GM19397 (cell line): ENCODE measurements at regions not wholly inside any gene's neighbourhood (a gene's known extent, or its start where the extent isn't known, plus 50 kb on each side); places are given as distances from the start of the nearest gene placed in this dataset.
A peak's percentile ranks its signal among the peaks of the same experiment; 100 is the strongest.

ENCODE experiments used
- ATAC-seq: cut with Tn5 transposase; IDR thresholded peaks from one replicate; pipeline ENCODE4 v1.9.1; 2021; ENCODE audit warnings: mild to moderate bottlenecking, moderate library complexity; ENCODE audit not compliant: unreplicated experiment

DNA sequence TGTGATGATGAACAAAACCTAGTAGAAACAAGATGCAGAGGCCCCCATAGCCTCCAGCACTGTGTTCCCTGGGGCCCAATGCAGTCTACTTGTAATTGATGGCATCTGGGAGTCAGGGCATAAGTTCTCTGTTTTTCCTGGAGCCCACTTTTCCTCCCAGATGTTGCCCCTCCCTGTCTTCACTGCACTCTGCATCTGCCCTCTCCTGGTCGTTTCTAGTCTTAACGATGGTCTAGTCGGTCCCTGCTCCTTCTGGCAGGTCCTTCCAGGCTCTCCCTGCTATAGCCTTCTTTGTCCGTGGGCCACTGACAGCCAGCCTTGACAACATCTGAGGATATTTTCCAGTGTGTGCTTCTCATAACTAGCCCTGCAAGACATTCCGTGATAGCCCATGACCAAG, 208.3 kb downstream of the GXYLT1 start:
- ATAC-seq: no peak

DNA sequence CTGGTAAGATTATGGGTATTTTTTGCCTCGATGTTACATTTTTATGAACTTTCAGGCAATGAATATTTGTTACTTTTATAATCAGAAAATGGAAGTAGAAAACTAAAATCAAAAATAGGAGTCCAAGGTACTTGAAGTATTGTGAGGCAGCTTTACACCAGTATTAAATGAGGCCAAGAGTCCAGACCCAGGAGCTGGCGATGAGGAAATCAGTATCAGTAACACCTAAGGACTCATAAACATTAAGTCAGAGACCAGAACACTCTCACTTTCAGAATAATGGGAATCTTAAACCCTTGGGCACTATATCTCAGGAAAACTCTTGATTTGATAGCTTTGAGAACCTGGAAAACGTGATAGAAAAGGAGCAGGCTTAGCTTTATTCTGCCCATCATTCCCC, 208.8 kb downstream of the GXYLT1 start:
- ATAC-seq: no peak

DNA sequence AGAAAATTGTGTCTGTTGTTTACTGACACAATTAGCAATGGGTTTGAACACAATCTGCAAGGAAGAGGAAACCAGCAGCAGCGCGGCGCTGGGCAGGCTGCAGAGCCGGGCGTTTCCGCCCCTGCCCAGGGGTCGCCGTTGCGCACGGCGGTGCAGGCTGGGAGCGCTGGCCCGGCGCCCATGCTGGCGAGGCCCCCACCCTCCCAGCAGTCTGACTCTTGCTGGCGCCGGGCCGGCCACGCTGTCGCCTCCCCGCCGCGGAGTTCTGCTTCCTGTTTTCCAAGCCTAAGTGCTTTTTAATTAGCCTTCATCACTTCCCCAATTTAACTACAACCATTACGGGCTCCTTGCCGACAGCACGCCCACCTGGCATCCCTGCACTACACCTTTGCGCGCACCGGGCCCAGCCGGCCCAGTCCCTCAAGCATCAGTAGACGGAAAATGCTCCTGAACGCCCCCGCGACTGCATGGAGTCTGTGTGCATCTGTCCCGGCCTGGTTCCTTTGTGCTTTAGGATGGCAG, 212.1 kb downstream of the GXYLT1 start:
- peak; percentile 56 for ATAC-seq

DNA sequence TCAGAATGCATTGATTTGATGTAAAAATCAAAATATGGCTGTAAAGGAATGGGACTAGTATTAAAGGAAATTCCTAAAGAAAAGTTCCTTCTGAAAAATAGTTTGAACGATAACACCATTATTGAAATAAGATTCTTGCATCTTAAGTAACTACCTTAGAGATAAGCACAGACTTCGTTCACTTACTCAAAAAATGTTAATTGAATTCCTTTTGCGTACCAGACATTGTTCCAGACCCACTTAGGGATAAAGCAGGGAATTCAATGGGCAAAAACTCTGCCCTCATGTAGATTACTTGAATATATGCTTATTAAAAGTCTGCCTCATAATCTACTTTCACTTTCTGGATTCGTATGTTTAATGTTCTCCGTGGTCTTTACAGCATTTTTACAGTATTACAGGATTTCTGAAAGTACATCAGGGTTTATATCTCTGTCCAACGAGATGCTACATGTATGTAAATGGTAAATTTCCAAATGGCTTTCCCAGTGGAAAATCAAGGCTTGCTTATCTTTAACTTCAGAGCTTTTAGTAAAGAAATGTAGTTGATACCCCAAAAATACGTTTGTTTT, 213.7 kb downstream of the GXYLT1 start:
- no peak for ATAC-seq

DNA sequence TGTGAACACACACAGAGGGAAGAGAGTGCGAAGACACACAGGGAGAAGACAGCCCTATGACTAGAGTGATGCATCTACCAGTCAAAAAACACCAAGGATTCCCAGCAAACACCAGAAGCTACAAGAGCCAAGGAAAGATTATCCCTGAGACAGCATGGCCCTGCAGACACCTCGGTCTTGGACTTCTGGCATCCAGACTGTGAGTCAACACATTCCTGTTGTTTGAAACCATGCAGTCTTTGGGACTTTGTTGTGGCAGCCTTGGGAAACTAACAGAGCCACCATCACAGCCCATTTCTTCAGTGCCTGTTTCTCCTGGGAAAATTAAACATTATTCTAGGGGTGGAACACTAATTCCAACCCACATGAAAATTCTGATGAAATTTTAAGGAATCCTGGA, 220.6 kb downstream of the GXYLT1 start:
- ATAC-seq: no peak

DNA sequence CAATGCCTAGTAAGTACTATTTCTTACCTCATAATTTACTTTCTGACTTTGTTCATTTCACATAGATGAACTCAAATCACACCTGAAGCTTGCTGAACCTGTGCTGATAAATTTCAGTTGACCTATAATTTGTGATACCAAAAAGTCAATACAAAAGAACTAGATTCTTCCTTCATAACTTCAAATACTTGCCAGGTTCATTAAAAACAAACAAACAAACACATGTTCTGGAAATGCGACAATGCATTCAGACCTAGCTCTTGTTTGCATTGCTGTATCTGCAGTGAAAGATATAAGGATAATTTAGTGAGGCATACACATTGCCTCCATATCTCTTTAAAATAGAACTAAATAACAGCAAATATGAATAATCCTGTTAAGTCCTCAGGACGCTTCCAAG, 221.3 kb downstream of the GXYLT1 start:
- no peak for ATAC-seq

DNA sequence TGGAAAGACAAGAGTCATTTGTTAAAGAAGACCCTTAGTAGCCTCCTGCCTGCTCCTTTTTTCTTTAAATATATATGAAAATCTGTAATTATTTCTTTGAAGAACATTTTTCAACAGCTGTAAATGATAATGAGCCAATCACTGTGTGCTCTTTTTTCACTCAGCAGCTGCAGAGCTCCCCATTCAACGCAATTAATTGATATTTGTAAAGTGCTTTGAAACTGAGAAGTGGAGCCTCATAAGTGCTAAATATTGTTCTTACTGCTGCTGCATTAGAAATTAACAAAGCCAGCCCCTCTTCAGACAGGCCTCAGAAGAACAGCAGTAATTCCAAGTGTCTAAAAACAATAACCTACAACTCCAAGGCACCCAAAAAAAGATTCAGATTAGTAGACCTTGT, 224.3 kb downstream of the GXYLT1 start:
- ATAC-seq: no peak

DNA sequence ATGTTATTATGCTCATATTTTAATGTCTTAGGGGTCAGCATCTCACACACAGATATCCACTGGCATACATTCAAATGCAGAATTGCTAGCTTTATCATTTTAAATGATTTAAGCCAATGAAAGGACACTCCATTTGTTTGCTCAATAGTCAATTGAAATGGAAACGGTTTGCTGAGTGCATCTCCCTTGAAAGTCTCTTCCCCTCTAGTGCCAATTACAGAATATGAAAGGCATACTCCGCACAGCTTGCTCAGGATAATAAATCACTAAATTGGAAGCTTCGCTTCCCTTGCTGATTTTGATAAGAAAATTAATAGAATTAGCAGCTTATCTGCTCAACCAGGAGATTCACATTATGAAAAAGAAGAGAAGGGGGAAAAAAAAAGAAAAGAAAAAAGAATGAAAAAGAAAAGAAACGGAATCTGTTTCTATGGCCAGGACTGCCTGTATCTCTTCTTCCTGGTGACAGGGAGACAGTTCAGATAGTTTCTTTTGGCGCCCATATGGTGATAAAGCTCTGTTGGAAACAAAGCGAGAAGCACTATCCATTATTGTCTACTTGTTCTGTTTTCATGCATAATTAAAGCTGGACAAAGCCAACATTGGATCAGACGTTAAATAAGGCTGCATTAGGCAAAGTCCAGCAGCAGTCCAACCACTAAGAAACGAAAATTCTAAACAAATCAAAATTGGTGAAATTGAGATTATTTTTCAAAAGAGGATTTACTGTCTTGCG, 225.0 kb downstream of the GXYLT1 start:
- no peak for ATAC-seq

DNA sequence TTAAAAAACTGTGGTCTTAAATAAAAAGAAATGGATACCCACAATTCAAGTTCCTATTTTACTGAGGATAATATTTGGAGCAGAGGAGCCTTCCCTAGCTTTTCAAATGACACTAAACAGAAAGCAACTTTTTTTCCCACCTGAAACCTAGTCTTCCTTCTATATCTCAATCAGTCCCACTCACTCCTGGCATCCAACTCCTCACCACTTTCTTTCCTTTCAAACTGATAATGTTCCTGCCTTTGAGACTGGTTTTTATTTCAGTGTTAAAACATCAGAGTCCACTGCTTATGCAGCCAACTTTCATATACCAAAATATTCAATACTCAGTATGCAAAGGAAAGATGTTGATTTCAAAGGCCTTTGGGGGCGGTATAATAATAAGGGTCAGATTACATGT, 225.6 kb downstream of the GXYLT1 start:
- no peak for ATAC-seq

DNA sequence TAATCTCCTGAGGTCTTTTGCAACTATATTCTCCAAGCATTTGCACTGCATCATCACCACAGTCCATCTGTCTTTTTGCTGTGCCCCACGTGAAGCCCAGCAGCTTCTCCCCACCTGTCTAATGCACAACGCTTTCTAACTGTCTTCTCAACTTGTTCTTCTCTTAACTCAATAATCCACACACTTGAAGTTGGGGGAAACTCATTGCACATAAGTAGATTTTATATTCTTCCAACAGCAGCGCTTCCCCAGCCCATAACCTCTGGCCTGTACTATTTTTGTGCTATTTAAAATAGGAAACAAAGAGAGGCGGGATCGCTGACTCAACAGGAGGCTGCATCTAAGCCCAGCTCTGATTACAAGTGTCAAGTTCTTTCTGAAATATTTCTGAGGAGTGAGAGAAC, 226.7 kb downstream of the GXYLT1 start:
- no peak for ATAC-seq

DNA sequence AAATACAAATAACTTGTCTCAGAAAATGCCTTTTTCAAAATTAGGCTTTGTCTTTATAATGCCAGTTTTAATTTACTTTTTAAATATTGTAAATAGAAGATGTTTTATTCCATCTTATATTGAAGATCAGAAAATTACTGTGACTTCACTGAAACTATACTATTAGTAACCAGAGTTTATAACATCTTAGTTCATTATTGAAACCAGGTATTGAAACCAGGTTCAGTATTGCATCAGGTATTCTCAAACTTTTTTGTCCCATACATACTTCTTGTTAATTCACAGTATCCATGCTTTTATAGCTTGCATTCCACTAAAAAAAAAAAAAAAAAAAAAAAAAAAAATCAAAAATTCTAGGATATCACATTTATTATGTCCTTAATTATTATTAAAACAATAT, 227.5 kb downstream of the GXYLT1 start:
- no peak for ATAC-seq

DNA sequence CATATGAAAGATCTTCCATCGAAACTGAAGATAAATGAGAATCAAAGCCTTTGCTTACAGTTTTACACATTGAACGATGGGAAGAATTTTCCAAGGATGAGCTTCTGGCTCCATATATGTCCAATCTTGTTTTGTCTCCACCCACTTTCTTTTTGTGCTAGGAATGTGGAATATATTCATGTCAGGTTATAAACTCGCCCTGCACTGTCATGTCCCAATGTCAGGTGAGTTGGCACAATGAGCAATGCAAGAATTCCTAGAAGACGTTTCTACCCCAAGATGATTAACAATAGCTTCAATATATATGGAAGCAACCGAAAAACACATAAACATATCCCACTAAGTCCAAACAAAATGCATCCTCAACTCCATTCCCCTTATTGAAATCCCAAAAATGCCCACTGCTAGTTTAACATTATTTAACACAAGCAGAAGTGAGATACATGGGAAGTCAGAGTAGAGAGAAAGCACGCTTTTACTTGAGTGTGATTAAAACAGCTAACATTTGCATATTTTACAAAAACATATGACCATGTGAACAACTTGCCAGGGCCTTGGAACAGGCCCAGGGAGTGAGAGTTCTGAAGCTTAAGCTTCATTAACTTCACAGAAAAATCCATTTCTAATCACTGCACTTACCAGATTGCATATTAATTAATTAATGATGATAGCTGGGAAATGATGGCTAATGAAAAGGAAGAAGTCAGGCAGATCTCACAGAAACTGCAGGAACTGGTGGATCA, 233.9 kb downstream of the GXYLT1 start:
- ATAC-seq: no peak

DNA sequence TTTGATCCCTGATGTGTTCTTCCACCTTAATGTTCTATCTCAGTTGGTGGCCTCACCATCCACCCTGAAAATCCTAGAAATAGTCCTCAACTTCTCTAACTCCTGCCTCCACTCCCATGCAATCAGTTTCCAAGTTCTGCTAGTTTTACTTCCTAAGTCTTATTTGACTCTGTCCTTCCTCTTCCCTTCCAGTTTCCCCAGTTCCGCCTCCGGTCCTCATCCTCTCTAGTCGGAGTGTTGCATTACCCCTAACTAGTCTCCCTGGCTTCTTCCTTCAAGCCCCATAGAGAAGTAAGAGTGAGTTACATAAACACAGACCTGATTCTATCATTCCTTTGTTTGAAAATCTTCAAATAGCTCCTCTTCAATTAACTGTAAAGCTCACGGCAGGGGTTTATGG, 236.5 kb downstream of the GXYLT1 start:
- no peak for ATAC-seq

DNA sequence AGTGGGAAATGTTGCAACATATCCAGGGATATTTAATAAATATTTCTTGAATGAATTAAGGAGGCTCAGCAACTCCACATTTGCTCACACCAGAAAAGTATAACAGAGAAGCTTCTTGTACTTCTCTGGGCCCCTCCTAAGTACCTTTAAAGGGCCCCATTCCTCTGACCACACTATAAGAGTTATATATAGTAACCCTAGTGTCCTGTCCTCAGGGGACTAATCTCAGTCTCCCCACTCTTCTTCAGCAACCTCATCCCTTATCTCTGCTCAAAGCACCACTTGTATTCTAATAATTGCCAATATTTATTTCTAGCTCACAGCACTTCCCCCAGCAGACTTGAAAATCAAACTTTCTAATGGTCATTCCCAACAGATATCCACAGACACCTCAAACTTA, 237.1 kb downstream of the GXYLT1 start:
- ATAC-seq: no peak

DNA sequence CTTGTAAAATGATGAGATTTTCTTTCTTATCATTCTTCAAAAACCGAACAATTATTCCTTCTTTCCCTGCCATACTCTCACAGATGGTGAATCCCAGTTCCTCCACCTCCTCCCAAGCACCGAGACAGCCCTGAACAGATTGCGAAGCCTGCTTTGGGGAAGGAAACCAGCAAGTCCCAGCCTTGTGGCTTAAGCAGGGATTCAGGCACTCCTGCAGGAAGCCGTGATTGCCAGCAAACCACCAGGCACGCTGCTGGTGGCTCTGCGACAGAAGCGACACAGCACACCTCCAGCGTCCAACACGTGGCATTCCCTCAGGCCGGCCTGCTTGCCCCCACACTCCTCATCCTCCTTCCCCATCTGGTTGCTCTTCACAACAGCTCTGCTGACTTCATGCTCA, 237.7 kb downstream of the GXYLT1 start:
- ATAC-seq: no peak

DNA sequence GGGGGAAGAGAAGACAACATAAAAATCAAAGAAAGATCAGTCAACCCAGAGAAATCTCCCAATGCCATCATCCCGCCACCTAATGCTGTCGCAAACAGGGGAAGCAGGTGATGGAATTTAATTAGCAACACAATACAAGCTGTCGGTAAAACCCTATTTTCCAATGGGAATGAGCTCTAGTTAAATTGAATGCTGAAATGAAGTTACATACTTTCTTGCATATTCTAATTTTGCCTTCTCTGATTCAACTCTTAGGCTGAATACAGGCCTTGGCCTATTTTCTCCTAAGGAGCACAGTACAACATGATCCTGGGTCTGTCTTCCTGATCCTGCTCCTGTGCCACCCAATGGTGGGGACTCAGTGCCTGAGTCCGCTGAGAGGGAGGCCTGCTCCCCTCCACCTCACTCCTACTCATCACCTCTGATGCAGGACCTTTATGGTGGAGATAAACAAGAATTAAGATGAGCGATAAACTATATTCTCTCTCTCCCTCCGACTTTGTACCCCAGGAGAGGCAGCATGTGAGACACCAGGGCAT, 238.8 kb downstream of the GXYLT1 start:
- no peak for ATAC-seq

DNA sequence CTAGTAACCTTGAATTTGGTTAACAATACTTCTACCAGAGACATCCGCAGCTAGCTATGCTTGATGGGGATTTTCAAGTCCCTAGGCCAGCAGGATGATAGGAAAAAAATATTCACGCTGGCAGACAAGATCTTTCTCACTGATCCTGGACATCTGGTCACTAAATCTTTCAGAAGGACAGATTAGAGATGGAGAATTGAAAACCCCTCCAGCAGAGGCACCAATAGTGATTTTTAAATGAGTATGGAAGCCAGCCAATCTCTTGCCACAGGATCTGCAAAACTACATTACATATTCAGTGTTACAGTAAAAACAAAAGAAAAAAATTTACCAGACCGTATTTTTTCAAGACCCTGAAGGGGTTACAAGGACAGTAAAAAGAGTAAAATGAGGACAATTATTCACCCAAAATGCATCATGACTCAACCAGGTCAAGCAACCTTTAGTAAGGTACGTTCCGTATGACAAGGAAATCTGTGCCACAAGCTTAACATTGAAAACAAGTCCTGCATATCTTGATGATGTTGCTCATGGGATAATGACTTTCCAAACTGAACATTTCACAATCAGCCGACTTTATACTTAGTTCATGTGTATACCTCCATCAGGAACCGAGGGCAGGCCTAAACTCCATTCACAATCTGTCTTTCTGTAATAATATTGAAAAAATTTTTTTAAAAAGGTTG, 239.5 kb downstream of the GXYLT1 start:
- ATAC-seq: no peak

DNA sequence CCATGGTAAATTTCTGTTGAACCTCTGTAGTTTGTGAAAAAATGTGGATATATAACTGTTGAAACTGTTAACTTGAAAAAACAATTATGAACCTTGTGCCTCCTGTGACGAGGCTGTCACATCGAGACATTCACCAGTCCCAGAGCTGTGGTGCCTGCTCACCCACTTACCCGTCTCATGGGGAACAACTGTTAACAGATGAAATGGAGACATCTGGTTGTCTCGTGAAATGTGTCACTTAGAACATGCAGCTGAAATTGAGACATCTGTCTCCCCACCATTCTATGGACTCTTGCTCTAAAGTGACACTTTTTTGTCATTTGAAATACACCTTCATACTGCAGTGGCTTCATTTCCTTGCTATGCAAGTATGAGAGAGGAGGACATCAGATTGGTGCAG, 240.6 kb downstream of the GXYLT1 start:
- no peak for ATAC-seq

DNA sequence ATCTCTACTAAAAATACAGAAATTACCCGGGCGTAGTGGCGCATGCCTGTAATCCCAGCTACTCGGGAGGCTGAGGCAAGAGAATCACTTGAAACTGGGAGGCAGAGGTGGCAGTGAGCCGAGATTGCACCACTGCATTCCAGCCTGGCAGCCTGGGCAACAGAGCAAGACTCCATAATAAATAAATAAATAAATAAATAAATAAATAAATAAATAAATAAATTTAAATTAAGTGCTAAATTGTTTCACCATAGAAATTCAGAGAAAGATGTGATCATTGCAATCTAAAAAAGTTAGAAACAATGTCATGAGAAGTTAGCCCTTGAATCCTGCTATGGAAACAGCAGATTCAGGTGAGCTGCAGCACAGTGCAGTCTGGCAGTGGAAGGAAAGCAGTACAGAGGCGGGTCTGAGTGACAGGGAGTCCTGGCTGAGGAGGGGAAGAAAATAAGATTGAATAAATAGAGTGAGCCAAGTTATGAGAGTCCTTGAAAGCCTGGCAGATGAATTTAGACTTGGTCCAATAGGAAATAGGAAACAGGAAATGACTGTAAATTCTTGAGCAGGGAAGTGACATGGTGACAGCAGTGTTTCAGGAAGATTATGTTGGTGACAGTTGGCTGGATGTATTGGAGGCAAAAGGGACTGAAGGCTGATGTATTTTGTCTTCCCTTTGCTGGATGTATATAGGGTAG, 241.5 kb downstream of the GXYLT1 start:
- no peak for ATAC-seq

DNA sequence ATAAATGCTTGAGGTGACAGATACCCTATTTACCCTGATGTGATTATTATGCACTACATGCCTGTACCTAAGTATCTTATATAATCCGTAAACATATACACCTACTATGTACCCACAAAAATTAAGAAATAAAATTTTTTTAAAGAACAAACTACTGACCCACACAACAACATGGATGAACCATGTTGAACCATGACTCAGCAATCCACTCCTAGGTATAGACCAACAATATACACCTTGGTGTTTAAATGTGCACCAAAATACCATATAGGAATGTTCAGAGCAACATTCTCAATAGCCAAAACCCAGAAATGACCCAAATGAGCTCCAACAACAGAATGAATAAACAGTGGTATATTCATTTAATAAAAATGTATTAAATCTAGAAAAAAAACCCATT, 245.1 kb downstream of the GXYLT1 start:
- ATAC-seq: no peak

DNA sequence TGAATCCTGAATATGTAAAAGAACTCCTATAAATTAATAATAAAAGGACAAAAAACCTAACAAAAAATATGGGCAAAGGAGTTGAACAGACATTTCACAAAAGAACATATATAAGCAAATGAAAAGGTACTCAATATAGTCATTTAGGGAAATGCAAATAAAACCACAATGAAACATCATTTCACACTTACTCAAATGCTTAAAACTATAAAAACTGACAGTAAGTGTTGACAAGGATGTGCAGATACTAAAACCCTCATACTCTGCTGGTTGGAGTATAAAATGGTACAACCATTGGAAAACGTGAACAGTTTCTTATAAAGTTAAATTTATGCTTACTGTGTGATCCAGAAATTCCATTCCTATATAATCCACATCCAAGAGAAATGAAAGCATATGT, 247.1 kb downstream of the GXYLT1 start:
- no peak for ATAC-seq
